OCI-LY1 (cell line): ENCODE measurements at regions not wholly inside any gene's neighbourhood (a gene's known extent, or its start where the extent isn't known, plus 50 kb on each side); places are given as distances from the start of the nearest gene placed in this dataset.

ENCODE experiments used
- H2AFZ ChIP-seq: fragments of 200-600 bp; sonication (generic), shearing (Covaris generic); 2 replicates; pipeline ENCODE4 v1.6.0; 2014; ENCODE audit warnings: antibody characterized with exemption, mild to moderate bottlenecking, low read length
- H3F3A ChIP-seq: fragments of 200-600 bp; sonication (generic), shearing (Covaris generic); 2 replicates; pipeline ENCODE4 v1.6.0; 2014; ENCODE audit warnings: mild to moderate bottlenecking, antibody characterized with exemption, low read length, moderate library complexity; ENCODE audit not compliant: insufficient read depth
- H3K27ac ChIP-seq: fragments of 200-600 bp; sonication (generic); 2 replicates; pipeline ENCODE4 v1.5.1; 2014; ENCODE audit warnings: low read length, mixed run types, mild to moderate bottlenecking, low read depth; ENCODE audit not compliant: poor library complexity, severe bottlenecking
- H3K27me3 ChIP-seq: fragments of 200-600 bp; sonication (generic); 2 replicates; pipeline ENCODE4 v1.6.0; 2014; ENCODE audit warnings: antibody characterized with exemption, mild to moderate bottlenecking, low read length, moderate library complexity; ENCODE audit not compliant: insufficient read depth
- H3K36me3 ChIP-seq: fragments of 200-600 bp; sonication (generic); 2 replicates; pipeline ENCODE4 v1.6.1; 2014; ENCODE audit warnings: mild to moderate bottlenecking, antibody characterized with exemption, low read length, moderate library complexity, mixed read lengths; ENCODE audit not compliant: insufficient read depth
- H3K4me1 ChIP-seq: fragments of 200-600 bp; sonication (generic); 2 replicates; pipeline ENCODE4 v1.5.1; 2014; ENCODE audit warnings: mild to moderate bottlenecking, low read length, moderate library complexity; ENCODE audit not compliant: insufficient read depth, severe bottlenecking
- H3K4me2 ChIP-seq: fragments of 200-600 bp; sonication (generic), shearing (Covaris generic); 2 replicates; pipeline ENCODE4 v1.6.1; 2014; ENCODE audit warnings: low read length
- H3K4me3 ChIP-seq: fragments of 200-600 bp; sonication (generic); 2 replicates; pipeline ENCODE4 v1.5.1; 2014; ENCODE audit warnings: low read length, low read depth, mild to moderate bottlenecking, mixed read lengths; ENCODE audit not compliant: poor library complexity, severe bottlenecking
- H3K79me2 ChIP-seq: fragments of 200-600 bp; shearing (Covaris generic); 2 replicates; pipeline ENCODE4 v1.6.1; 2016; ENCODE audit warnings: mixed run types, low read length, mixed read lengths; ENCODE audit not compliant: insufficient read depth
- H3K9ac ChIP-seq: fragments of 200-600 bp; sonication (generic), shearing (Covaris generic); 2 replicates; pipeline ENCODE4 v1.6.1; 2014; ENCODE audit warnings: mild to moderate bottlenecking, low read length, mixed read lengths
- H3K9me2 ChIP-seq: fragments of 200-600 bp; sonication (generic), shearing (Covaris generic); 2 replicates; pipeline ENCODE4 v1.6.1; 2014; ENCODE audit warnings: low read depth, mild to moderate bottlenecking, low read length, mixed read lengths
- H3K9me3 ChIP-seq: fragments of 200-600 bp; shearing (Covaris generic); 2 replicates; pipeline ENCODE4 v1.6.1; 2014; ENCODE audit warnings: low read length, mixed read lengths
- H4K20me1 ChIP-seq: fragments of 200-600 bp; sonication (generic), shearing (Covaris generic); 2 replicates; pipeline ENCODE4 v1.6.0; 2016; ENCODE audit warnings: mild to moderate bottlenecking, low read length; ENCODE audit not compliant: insufficient read depth
- EZH2 ChIP-seq: fragments of 200-600 bp; sonication (generic), shearing (Covaris generic); IDR thresholded peaks from 2 replicates; pipeline ENCODE4 v1.8.0; 2017; ENCODE audit warnings: borderline replicate concordance, mixed run types, mild to moderate bottlenecking, antibody characterized with exemption, low read length, moderate library complexity, mixed read lengths
- TF ChIP-seq, protein P1 (sequence below): fragments of 200-600 bp; sonication (generic), shearing (Covaris generic); IDR thresholded peaks from 2 replicates; pipeline ENCODE4 v1.5.1; 2017; ENCODE audit warnings: mild to moderate bottlenecking, antibody characterized with exemption, low read length, moderate library complexity, mixed read lengths

DNA sequence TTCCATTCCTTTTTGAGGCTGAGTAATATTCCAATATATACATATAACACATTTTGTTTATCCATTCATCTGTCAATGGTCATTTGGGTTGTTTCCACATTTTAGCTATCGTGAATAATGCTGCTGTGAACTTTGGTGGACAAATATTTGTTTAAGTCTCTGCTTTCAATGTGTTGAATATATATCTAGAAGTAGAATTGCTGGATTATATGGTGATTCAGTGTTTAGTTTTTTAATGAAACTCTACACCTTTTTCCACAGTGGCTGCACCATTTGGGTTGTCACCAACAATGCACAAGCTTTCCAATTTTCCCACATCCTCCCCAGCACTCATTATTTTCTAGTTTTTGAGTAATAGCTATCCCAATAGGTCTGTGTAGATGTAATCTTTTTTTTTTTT, 69.5 kb downstream of the ACTBL2 start:
- Histone ChIP-seq H2AFZ (no peak overlapping the region), H3K27ac (no peak overlapping the region), H4K20me1 (no peaks in the 10 kb centered on the region), H3K4me2 (no peak overlapping the region), H3K4me3 (no peak overlapping the region), H3F3A (no peaks in the 10 kb centered on the region), H3K79me2 (no peaks in the 10 kb centered on the region), H3K27me3 (no peaks in the 10 kb centered on the region), H3K9me2 (no peaks in the 10 kb centered on the region), H3K9me3 (no peaks in the 10 kb centered on the region), H3K36me3 (no peaks in the 10 kb centered on the region), H3K9ac (no peak overlapping the region), H3K4me1 (no peaks in the 10 kb centered on the region)
- TF ChIP-seq EZH2 = no peak
- TF ChIP-seq, protein P1, sequence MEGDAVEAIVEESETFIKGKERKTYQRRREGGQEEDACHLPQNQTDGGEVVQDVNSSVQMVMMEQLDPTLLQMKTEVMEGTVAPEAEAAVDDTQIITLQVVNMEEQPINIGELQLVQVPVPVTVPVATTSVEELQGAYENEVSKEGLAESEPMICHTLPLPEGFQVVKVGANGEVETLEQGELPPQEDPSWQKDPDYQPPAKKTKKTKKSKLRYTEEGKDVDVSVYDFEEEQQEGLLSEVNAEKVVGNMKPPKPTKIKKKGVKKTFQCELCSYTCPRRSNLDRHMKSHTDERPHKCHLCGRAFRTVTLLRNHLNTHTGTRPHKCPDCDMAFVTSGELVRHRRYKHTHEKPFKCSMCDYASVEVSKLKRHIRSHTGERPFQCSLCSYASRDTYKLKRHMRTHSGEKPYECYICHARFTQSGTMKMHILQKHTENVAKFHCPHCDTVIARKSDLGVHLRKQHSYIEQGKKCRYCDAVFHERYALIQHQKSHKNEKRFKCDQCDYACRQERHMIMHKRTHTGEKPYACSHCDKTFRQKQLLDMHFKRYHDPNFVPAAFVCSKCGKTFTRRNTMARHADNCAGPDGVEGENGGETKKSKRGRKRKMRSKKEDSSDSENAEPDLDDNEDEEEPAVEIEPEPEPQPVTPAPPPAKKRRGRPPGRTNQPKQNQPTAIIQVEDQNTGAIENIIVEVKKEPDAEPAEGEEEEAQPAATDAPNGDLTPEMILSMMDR = no peak

DNA sequence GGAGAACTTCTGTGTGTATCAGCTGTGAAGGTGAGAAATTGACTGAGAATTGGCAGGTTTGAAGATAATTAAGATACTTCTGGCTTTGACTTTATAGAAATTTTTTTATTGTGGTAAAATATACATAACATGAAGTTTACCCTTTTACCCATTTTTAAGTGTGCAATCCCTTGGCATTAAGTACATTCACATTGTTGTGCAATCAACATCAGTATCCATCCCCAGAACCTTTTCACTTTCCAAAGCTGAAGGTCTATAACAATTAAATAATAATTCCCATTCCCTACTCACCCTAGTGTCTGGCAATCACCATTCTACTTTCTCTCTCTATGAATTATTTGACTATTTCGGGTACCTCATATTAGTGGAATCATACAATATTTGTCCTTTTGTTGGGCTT, 69.9 kb downstream of the ACTBL2 start:
- Histone ChIP-seq H3K9me2 (no peaks in the 10 kb centered on the region), H3K27me3 (no peaks in the 10 kb centered on the region), H4K20me1 (no peaks in the 10 kb centered on the region), H3K79me2 (no peaks in the 10 kb centered on the region), H3K9ac (no peak overlapping the region), H3K27ac (no peak overlapping the region), H3K4me2 (no peak overlapping the region), H3K4me3 (no peak overlapping the region), H3K36me3 (no peaks in the 10 kb centered on the region), H2AFZ (no peak overlapping the region), H3K4me1 (no peaks in the 10 kb centered on the region), H3K9me3 (no peaks in the 10 kb centered on the region), H3F3A (no peaks in the 10 kb centered on the region)
- TF ChIP-seq, protein P1 = no peak
- TF ChIP-seq EZH2 = no peak

DNA sequence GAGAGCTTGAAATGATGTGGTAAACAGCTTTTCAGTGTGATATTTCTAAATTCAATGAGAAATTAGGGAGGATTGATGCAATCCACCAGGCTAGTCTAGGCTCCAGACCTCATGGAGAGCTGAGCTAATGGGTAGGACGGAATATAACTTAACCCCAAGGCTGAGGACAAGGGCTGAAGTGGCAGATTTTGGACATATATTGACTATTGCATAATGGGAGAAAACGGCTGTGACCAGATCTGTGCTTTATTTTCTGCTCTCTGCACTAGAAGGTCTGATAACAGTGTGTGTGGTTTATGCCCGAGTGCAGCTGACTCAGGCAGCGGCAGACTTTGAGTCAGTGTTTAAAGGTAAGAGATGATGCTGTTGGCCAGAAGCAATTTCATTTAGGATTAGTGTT, 70.6 kb downstream of the ACTBL2 start:
- H2AFZ ChIP-seq = no peak overlapping the region
- H3K9me2 ChIP-seq = no peaks in the 10 kb centered on the region
- no peaks in the 10 kb centered on the region for H3K4me1 ChIP-seq
- no peaks in the 10 kb centered on the region for H3F3A ChIP-seq
- no peaks in the 10 kb centered on the region for H3K9me3 ChIP-seq
- H3K27ac ChIP-seq = no peak overlapping the region
- no peak overlapping the region for H3K4me3 ChIP-seq
- H3K36me3 ChIP-seq = no peaks in the 10 kb centered on the region
- no peaks in the 10 kb centered on the region for H3K27me3 ChIP-seq
- H3K79me2 ChIP-seq = no peaks in the 10 kb centered on the region
- H3K4me2 ChIP-seq = no peak overlapping the region
- TF ChIP-seq, protein P1 = no peak
- TF ChIP-seq EZH2 = no peak
- no peak overlapping the region for H3K9ac ChIP-seq
- H4K20me1 ChIP-seq = no peaks in the 10 kb centered on the region
